ENCODE measurements at regions not wholly inside any gene's neighbourhood (a gene's known extent, or its start where the extent isn't known, plus 50 kb on each side); places are given as distances from the start of the nearest gene placed in this dataset.

DNA sequence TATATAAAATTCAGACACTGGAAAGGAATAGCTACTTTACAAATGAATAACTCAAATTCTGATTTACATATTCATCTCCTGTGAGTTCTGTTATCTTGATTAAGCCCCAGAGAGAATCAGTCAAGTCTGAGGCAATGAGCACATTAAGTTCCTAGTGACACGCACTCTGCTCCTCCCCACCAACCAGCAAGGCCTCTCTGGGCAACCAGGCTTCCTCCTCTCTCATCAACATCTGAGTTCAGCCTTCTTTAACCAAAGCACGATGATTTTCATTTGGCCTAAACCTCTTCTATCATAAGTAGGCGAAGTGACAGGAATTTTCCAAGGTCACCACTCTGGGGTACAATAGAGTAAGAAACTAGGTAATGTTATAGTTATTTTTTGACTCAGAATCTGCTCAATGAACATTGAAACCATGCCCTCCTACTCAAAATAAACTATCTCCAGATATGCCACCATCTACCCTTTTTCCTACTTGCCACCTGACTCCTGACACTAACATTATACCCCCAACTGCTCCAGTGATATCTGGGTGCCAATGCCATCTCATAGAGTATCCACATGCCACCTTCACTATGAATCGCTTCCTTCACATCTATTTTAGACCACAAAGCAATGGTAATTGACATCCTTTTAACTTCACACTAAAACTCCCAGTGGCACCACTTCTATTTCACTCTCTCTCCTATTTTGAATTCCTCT is 114.8 kb downstream of the FAM76B start:
- no peak for DNase-seq (ENCODE audit: low read depth)
- TF ChIP-seq, protein P1, sequence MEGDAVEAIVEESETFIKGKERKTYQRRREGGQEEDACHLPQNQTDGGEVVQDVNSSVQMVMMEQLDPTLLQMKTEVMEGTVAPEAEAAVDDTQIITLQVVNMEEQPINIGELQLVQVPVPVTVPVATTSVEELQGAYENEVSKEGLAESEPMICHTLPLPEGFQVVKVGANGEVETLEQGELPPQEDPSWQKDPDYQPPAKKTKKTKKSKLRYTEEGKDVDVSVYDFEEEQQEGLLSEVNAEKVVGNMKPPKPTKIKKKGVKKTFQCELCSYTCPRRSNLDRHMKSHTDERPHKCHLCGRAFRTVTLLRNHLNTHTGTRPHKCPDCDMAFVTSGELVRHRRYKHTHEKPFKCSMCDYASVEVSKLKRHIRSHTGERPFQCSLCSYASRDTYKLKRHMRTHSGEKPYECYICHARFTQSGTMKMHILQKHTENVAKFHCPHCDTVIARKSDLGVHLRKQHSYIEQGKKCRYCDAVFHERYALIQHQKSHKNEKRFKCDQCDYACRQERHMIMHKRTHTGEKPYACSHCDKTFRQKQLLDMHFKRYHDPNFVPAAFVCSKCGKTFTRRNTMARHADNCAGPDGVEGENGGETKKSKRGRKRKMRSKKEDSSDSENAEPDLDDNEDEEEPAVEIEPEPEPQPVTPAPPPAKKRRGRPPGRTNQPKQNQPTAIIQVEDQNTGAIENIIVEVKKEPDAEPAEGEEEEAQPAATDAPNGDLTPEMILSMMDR (conservative IDR thresholded peaks at IDR 0.05; ENCODE audit: low read depth, low read length), result no peak
- no peak overlapping the region for H3K4me3 ChIP-seq (ENCODE audit: low read depth, low read length)

DNA sequence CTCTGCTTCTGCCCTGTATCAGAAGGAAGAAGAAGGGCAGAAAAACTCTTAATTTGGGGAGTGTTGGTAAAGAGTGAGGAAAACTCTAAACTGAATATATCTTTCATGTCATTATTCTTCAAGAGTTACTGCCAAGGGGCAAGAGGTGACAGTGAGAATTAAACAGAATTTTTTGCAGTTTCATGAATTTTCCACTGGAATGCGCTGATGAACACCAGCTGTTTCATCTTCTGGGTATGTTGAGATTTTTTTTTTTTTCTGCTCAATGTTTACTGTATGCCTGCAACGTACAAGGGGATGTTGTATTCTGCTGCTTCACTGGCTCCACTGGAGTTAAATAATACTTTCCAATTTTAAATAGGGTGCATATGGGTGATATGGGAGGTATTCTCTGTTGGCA is 117.8 kb downstream of the FAM76B start:
- H3K4me3 ChIP-seq (ENCODE audit: low read depth, low read length), result no peak overlapping the region
- TF ChIP-seq, protein P1 (conservative IDR thresholded peaks at IDR 0.05; ENCODE audit: low read depth, low read length), result no peak
- no peak for DNase-seq (ENCODE audit: low read depth)

DNA sequence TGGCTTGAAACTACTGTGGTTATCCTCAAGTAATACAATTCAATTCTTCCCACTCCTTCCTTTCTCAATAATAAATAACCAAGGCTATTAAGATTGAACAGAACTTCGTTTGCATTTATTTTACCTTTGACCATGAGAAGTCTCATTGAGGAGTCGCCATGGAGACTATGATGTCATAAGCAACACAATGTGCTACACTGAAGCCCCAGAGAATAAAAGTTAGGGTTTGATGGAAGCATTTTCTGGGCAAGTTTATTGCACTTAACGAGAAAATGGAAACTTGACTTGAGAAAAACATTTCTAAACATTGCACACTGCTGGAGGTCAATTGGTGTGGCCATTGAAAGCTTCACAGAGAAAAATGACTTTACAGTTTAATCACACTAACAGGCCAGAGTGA is 121.5 kb downstream of the FAM76B start:
- no peak overlapping the region for H3K4me3 ChIP-seq (ENCODE audit: low read depth, low read length)
- no peak for DNase-seq (ENCODE audit: low read depth)
- TF ChIP-seq, protein P1 (conservative IDR thresholded peaks at IDR 0.05; ENCODE audit: low read depth, low read length), result no peak

GRCh38 chr11:95661162-95661561 is 128.4 kb downstream of the FAM76B start:
- H3K4me3 ChIP-seq (ENCODE audit: low read depth, low read length), result no peak overlapping the region
- TF ChIP-seq, protein P1 (conservative IDR thresholded peaks at IDR 0.05; ENCODE audit: low read depth, low read length), result no peak
- no peak for DNase-seq (ENCODE audit: low read depth)

DNA sequence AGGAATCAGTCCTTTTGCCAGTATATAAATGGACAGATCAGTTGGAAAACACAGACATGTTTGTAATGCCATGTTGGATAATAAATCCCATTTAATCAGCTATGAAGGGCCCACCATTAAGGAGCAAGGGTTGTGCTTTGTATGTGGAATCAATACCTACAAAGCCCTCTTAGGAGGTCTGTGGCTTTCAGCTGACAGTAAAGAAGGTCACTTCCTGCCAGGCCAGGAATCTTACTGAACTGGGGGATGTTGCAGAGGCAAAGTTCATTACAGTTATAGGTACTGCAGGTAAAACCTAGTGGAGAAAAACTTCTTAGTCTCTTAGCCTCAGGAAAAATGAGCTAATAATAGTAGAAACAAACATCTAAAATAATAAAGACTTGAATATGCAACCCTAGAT is 129.5 kb downstream of the FAM76B start:
- H3K4me3 ChIP-seq (ENCODE audit: low read depth, low read length), result no peak overlapping the region
- DNase-seq (ENCODE audit: low read depth), result no peak
- TF ChIP-seq, protein P1 (conservative IDR thresholded peaks at IDR 0.05; ENCODE audit: low read depth, low read length), result no peak

- no peak overlapping the region for H3K4me3 ChIP-seq (ENCODE audit: low read depth, low read length)
- TF ChIP-seq, protein P1 (conservative IDR thresholded peaks at IDR 0.05; ENCODE audit: low read depth, low read length), result no peak
- DNase-seq (ENCODE audit: low read depth), result no peak
Observed at GRCh38 chr11:95659088-95659487, 130.5 kb downstream of the FAM76B start.

- DNase-seq (ENCODE audit: low read depth), result no peak
- TF ChIP-seq, protein P1 (conservative IDR thresholded peaks at IDR 0.05; ENCODE audit: low read depth, low read length), result no peak
- H3K4me3 ChIP-seq (ENCODE audit: low read depth, low read length), result no peak overlapping the region
Observed at GRCh38 chr11:95655536-95655935, 134.0 kb downstream of the FAM76B start.

Measured in epithelial cell of proximal tubule (primary cell).